ENCODE measurements at regions not wholly inside any gene's neighbourhood (a gene's known extent, or its start where the extent isn't known, plus 50 kb on each side); places are given as distances from the start of the nearest gene placed in this dataset.

DNA sequence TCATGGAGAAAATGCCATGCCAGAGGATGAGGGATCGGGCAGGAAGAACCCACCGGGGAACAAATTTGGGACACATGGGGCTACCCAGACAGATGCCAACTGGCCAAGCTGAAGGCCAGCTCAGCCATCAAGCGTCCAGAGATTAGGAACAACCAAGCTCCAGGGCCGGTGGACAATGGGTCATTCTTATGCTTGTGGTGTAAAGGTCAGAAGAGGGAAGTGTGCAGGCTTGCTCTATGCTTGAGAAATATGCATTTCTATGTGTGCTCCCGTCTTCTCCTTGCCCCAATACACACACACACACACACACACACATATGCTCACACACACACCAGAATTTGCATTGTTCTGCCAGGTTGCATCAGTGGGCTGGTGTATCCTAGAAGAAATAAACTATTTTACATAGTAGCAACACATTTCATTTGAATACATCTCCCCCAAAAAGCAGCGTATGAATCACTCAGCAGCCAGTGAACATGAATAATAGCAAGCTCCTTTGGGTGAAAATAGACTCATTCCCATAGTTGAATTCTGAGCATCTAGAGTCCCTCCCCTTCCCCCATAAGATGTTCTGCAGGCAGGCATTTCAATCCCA, 201.9 kb upstream of the PPARGC1A start:
- no peak for DNase-seq

DNA sequence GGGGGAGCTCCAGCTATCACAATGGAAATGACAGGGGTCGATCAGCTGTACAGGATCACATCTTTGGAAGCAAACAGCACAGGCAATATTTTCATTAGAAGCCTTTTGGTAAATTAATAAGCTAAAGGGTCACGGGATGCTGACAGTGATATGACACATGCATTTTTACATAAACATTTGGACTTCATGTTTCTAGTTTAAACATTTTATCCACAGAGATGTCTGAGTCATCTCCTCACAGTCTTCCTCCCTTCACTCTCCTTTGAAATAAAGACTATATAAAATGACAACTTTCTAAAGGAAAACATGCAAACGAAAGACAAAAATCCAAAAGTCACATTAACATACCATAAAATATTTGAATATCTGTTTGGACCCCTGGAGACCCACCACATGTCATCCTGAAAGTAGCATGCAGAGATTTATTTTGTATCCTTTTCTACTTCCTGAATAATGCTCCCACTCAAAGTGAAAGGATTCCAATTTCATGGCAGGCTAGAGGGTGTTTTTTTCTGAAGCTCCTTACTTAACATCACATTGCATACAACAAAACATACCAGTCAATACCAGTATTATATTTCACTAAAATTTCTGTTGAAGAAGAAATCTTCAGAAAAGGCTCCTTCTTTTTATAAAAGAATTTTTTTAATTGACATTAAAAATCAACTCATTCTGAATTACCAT, 200.1 kb upstream of the PPARGC1A start:
- no peak for DNase-seq

DNA sequence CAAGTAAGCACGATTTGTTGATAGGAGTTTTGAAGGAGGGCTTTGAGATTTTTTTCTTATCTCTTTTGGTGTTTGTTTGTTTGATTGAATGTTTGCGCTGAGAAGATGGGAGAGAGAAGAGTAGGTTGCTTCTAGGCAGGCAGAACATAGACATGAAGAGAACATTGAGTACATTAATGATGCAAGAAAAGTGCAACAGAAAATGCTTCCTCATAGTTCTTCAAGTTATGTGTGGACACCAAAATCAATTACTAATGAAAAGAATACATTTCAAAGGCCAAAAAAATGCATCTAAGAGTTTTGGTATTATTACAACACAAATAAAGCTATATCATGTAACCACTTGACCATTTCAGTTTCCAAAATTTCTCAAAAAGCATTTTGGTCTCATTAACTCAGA, 191.0 kb upstream of the PPARGC1A start:
- no peak for DNase-seq

DNA sequence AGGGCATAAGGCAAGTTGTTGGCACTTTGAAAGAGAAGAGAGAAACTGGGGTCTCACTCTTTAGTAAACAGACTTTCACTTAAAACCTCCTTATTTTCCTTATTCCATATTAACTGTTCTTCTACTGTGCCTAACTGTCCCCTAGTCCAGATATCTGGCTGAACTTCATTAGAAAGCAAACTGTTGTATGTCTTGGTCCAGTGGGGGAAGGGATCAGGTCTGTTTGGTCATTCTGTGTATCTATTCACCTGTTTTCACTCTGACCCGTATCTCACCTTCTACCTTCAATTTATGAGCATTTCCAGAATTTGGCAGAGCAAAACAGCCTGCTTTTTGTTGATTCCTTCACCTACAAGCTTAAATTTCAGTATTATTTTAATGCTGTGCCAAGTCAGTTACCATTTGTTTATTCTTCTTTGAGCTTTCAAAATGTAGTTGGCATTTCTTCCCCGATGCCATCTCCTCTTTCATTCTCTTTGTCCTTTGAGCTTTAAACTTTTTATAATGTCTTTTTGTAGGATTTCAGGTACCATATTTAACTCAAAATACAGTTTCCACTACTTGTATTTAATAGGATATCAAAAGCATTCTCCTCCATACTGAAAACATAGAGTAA, 188.6 kb upstream of the PPARGC1A start:
- no peak for DNase-seq

DNA sequence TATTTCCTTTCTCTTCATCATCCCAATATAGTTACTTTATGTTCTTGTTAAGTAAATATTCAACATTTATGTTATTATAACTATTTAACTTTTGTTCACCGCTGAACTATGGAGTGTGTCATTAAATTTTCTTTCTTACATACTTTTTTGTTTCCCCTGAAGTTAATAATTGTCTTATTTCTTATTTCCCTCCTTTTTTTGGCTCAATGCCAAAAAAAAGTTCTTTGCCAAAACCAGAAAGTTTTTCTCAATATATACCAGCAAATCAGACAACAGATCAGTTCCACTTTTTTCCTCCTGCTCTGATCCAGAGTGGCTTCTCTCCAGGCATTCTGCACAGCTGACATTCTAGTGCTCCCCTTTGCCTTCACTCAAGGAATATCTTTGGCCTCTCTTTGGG, 187.0 kb upstream of the PPARGC1A start:
- DNase-seq, result no peak

DNA sequence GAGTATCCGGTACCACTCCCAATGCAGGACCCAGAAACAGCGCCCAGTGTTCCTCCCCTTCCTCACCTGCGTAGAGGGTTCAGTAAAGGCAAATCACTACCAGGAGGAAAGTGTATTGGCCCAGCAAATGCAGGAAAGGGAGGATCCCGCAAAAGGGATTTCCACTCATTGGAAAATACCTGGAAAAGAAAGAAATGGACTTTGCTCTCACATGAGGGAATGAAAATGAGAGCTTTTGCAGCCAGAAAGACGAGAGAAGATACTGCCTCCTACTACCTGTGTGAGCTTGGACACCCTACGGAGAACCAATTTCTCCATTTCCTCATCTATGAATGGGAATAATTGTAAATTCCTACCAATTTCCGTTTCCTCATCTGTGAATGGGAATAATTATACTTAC, 184.1 kb upstream of the PPARGC1A start:
- no peak for DNase-seq

DNA sequence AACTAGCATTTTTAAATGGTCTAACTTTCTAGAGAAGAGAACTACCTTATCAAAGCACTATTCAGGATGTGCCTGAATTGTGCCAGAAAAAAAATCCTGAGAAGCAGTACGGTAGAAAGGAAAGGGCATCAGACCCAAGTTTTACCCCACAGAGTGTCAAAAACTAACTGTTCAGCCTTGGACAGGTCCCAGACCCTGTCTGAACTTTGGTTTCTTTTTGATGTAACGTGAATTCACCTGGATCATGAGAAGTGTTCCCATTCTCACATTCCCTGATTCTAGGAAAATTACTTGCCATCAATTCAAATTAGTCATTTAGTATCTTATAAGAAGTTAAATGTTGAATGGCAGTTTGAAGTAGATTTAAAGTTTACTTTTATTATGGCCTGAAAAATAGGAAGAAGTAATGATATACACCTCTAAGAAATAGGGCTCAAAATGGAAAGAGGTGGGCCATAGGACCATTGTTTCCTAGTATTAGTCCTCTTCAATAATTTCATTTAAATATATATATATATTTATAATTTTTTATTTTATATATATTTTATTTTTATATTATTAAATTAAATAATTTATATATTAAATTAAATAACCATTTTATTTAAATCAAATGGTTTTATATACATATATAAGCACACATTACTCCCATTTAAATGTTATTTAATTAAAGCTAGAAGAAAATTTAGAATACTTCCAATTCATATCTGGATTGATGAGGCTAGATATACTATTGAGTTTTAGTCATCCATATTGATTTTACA, 181.9 kb upstream of the PPARGC1A start:
- no peak for DNase-seq

DNA sequence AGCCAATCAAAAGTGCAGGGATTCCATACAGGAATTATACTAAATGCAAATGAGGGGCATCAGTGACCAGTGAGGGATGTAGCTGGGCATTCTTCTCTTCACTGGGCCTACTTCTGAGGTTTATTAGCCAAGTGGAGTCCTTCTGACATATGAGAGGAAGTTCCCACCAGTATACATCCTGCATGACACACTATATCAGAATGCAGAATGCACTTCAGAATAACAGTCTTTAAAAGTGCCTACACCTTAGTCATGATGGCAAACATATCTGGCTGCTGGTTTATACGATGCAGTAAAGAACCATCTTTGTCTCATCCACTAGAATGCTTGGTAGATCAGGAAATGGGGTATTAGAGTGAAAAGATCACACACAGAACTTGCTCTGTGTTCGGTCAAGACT, 180.3 kb upstream of the PPARGC1A start:
- no peak for DNase-seq

DNA sequence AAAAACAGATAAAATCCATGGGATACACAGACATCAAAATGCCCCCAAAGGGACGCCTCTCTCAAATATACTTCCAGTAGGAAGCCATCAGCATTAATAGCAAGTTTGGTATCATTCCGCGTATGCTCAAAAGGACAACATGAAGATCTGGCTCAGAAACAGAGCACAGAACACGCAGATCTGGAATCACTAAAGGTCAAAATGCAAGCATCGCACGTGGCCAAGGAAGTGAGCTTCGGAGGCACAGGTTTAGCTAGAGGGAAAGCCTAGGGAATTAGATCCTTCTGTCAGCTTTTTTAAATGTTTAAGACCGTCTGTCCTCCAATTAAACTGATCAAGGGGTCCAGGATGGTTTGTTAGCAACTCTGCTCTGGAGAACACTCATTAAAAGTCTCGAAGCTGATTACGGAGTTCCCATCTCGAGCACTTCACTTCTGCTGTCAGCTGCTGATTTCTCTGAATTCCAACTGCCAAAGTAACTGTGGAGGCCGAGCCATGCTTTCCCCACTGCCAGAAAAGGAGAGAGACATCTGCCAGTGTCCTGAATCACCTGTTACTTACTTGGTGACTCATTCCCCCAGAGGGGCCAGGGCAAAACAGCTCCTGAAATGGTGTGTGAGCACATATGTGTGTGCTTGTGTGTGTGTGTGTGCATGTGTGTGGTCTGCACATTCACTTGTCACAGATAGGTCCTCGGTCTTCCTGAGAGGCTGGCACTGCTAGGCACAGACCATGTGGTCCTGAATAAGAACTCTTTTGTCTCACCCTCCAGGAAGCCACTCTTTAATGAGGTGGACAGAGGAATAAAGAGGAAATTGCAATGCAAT, 177.7 kb upstream of the PPARGC1A start:
- DNase-seq, result no peak

DNA sequence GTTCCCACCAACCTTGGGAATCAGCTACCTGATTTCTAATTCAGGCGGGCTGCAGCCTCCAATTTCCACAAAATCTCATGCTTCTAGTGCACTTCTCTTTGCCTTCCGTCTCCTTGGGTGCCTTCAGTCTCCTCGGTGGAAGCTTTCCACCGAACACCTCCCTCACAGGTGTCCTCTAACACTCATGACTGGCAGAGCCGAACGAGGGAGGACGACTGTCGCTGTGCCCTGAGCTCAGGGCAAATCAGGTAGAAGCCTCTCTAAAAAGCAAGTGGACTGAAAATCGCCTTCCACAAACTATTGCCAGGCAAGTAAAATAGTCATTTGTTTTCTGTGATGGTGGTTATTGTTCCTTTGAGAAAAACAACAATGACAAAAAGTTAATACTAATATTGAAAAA, 176.1 kb upstream of the PPARGC1A start:
- no peak for DNase-seq

DNA sequence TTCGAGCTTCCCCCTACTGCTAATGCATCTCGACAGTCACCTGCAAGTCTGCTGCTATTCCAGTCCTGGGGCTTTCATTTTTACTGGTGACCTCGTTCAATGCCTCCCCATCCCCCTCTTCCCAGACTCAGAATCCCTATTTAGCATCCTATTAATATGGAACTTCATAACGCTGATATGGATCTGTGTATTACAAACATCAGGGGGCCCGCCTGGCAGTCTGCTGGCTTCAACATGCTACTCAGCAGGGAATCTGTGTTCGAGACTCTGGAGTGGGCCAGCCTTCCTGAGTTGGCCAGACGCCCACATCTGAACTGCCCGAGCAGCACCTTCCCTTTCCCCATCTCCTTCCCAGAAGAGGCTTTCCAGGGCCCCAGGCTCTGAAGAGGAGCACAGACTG, 173.9 kb upstream of the PPARGC1A start:
- DNase-seq, result no peak

DNA sequence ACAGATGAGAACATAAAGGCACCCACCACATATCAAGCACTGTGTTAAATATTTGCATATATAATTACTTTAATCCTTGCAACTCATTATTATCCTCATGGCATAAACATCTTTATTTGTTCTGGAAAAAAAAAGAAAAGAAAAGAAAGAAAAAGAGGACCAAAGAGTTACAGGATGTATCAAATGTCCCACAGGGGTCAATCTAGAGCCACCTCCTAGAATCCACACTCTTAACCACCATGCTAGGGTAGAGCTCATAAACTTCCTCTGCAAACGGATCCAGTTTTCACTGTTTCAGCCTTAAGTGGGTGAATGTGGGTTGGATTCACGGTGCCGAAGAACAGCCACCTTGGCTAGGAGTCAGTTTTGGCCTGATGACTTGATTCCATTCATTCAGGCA, 171.1 kb upstream of the PPARGC1A start:
- DNase-seq, result no peak

DNA sequence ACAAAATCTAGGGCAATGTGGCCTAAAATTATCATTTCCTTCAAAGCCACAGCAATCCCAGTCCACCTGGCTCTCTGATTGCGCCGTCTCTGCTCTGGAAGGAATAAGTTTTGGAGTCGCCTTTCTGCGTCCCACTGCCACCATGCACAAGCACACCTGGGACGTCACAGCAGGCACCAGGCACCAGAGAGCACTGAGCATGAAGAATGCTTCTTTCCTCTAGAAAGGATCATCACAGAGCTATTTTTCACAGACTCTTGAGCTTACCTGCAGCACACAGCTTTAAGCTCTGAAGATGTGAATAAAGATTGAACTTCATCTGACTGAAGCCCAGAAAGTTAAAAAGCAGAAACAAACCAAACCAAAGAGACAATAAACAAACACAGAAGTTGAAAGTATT, 170.0 kb upstream of the PPARGC1A start:
- DNase-seq, result no peak

DNA sequence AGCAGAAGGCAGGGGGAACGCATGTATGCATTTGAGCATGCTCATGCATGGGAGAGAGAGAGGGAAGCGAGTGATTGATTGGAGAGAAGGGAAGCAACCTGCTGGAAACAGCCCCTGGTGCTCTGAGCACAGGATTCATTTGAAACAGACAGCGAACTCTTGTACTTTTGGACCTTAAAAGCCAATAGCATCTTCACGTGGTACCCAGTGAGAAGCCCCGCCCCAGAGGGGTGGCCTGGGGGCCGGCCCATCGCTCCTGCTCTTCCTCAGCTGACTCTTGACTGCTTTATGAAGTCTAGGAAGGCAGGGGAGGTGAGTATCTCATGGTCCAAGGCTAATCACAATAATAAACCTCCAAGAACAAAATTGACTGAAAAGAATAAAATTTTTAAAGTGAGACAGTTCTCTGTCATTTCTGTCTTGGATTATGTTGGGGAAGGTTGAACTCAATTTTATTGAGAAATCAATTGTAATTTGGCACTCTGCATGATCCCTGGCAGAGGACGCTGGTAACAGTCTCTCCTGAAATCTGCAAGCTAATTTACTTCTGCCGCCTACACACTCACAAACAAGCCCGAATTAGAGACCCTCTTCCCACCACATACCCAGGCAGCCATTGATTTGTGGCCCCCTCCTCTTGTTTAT, 168.2 kb upstream of the PPARGC1A start:
- no peak for DNase-seq

DNA sequence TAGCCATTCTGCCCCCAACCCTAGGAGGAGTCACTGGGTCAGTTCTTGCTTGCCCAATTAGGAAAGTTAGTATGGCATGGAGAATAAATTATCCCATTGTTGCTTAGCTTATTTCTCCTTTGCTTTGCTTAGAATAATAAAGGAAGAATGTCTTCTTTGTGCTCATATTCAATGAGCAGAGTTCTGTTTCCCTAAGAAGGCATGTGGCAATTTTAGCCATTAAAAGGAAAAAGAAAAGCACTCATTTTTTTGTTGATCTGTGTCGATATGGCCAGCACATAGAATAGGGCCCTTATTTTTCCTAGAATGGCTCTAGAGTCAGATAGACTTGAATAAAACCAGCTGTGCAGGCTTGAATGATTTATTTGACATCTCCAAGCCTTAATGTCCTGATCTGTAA, 166.4 kb upstream of the PPARGC1A start:
- DNase-seq, result no peak

DNA sequence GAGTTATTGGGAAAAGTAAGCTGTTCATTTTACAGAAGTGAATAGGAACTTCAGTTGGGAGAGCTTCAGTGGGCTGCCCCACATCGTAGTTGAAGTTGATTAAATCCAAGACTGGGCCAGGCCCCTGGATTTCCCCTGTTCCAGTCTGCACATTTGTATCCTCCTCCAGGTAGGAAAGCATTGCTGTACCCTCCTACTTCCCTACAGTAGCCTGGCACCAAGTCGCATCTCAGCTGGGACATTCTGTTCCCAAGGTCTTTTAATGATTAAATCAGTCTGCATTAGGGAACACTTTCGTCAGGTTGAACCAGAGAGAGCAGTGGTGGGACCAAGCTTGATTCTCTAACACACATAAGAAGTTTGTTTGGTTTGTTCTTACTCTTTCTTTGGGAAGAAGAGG, 165.8 kb upstream of the PPARGC1A start:
- DNase-seq, result no peak

DNA sequence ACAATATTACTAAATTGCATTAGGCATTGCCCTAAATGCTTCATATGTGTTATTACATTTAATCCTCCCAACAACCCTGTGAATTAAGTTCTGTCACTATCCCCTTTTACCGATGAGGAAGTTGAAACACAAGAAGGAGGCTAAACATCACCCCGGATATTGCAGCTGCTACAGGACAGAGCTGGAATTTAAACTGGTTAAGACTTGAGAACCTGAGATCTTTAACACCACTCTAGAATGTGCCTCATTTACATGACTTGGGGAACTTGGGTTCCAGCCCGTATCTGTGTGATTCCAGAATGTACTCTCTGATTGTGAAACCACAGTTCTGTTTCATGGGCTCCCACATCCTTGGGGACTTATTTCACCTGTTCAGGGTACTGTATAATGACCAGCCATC, 165.1 kb upstream of the PPARGC1A start:
- DNase-seq, result no peak

DNA sequence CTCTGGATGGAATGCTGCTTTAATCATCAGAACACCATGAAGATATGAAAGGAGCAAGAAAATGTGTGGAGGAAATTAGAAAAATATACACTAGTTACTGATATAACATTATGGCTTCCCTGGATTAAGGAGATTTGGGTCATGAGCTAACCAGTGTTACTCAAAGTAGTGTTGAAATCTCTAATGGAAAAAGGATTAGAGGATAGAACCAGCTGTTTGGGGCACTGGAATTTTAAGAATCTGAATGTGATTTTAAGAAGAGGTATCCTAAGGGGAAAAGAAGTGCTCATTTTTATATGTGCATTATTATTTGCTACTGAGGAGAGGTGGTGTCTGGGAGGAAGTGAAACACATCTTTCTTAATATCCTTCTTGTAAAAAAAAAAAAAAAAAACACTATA, 164.1 kb upstream of the PPARGC1A start:
- DNase-seq, result no peak

DNA sequence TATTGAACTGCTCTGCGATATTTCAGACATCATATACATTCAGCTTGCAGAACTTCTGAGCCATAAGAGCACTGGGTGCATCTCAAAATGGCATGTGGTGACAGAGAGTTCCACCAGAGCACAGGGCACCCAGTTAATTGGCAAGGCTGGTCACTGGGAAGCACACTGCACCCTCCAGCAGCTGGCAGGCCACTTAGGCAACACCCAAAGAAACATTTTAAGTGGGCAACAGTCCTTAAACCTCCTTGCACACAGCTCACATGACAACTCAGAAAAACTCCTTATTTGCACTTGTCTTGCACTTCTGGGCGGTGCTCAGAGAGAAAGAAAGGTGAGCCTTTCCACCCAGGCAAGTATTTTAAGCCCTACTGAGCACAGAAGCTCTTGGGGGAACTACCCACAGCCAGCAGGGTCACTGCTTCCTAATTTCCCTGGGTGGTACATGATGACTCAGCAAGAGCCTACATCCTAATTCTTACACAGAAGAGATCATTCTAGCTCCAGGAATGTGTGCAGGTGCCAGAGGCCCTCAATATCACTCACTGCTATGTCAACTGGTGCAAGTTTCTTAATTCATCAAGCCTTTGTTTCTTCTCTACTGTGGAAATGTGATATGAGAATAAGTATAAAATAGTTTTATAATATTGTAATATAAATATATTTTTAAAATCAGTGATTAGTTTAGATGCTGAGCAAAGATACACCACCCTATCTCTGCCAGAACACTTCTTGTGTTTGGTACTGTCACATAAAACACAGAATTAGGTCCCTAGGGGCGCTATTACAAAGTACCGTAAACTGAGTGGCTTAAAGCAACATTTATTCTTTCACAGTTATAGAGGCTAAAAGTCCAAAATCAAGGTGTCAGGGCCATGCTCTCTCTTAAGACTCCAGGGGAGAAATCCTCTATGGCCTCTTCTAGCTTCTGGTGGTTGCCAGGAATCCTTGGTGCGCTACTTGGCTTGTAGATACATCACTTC, 155.1 kb upstream of the PPARGC1A start:
- DNase-seq, result no peak

DNA sequence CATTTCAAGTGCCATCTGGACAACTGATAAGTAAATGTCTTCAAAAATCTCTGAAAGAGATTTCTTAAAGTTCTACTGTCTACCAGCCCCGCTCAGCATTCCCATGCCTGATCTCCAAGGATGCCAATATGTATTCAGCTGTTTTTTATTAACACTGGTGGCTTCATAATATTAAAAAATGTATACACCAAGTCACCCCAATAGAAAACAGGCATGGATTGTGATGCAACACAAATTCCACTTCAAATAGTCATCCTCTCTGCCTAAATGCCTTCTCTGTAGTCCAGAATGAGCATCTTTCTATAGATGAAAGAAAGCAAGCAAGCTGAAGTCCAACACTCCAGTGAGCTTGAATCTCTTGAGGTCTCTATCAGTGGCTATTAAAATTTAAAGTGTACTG, 152.2 kb upstream of the PPARGC1A start:
- DNase-seq, result no peak

DNA sequence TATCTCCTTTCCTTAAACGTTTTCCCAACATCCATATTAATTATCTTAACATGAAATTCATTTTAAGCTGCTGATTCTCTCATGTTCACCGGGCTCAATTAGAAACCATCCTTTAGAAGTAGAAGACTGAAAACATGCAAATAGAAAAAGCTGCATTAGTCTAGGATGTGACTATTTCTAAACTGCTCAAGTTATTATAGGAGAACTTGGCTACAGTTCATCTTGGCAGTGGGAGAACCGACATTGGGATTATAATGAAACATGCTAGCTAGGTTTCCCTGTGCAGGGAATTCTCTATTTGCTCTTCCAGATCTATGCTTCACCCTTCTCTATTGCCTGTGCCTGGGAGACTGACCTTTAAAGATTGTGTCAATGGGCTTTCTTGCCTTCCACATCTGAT, 151.0 kb upstream of the PPARGC1A start:
- DNase-seq, result no peak

Measured in NK-92 treated with Interleukin-12 subunit alpha and Interleukin-12 subunit beta, amount 100 ng/mL, for 24 hours (cell line).